CD4-positive, alpha-beta T cell treated with Interleukin-17A for 4 hours (primary cell): ENCODE measurements at regions not wholly inside any gene's neighbourhood (a gene's known extent, or its start where the extent isn't known, plus 50 kb on each side); places are given as distances from the start of the nearest gene placed in this dataset.

ENCODE experiments used
- DNase-seq: peaks from one replicate; pipeline ENCODE4 v3.0.0-alpha.2; 2020; ENCODE audit warnings: mixed read lengths

DNA sequence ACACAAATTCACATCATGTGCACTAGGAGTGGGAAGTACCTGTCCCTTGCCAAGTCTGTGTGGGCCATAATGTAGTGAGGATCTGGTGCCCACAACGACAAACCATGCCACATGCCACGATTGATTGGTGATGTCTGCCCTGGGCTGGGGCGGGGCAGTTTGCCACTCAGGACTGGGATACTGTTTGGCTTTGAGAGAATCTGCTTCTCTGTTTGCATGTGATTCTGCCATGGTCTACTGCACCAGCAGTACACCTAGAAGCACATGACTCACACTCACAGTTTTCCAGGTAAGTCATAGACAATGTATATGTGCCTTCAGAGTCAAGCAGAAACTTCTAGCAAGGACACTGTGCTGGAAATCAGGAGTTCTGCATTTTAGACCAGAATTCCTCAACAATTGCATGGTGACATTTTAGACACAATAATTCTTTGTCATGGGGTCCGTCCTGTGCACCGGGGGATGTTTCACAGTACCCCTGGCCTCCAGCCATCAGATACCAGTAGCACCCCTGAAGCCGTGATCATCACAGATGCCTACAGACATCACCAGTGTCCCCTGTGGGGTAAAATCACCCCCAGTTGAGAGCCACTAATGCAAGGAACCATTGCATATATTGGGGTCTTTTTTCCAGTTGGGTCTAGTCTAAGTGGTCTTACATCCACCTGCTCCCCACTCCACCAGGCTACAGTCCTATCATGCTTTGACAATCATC lies 278.3 kb downstream of the EIPR1 start:
- no peak for DNase-seq

GRCh38 chr2:3098231-3098630 lies 279.4 kb downstream of the EIPR1 start:
- no peak for DNase-seq

- DNase-seq, result no peak
Observed at GRCh38 chr2:3097804-3098203, 279.8 kb downstream of the EIPR1 start.

DNA sequence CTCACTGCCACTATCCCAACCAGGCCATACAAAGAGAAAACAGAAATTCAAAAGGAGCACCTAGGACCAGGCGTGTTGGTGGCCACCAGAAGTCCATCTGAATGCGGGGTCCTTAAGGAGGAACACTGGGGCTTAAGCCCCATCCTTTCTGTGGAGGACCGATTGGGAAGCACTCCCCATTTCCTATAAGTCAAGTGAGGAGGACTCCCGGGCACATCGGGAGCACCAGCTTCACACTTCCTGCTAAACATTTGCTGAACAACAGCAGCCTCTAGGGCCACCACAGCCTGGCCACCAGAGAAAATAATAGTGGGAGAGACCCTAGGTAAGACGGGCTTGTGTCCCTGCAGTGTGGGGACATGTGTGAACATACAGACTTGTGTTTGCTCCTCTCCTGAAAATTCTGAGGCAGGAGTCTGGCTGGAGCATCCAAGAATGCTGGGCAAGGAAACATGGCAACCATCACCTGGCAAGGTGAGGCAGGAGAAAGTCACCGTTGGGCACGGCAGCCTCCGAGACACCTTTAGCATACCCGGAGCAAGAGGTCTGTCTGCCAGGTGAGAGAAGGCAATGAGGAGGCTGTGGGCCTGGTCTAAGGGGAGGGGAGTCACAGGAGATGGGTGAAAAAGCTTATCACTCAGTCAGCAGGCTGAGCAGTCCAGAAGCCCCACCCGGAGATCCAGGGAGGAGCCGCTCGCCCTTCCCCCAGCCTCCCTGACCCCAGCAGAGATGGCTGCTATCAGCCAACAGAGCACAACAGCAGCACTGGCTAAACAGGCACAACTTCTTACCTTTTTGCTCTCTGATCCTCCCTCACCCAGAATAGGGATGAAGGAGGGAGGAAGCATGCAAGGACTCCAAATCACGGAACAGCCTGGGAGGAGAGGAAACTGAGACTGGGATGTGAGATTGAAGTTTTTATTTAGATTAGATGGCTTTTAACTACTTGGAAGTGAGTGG lies 282.3 kb downstream of the EIPR1 start:
- no peak for DNase-seq

DNA sequence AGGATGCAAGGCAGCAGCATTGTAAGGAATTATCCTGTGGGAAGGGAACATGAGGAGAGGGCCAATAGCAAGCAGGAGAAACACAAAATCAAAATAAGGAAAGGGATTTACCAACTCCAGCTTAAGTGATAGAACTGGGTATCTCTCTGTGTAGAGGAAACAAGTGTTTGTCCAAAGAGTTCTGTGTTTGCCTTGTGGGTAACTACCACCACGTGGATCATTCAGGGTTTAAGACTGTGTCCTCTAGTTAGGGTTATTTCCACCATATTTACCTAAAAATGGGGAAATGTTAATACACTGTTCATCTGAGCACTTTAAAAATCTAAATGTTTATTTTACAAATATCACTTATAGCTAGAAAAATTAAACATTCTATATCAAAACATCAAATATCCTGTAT lies 283.3 kb downstream of the EIPR1 start:
- DNase-seq, result no peak

- no peak for DNase-seq
Observed at GRCh38 chr2:3091696-3092095, 285.9 kb downstream of the EIPR1 start.

- no peak for DNase-seq
Observed at GRCh38 chr2:3082705-3083104, 294.9 kb downstream of the EIPR1 start.

- no peak for DNase-seq
Observed at GRCh38 chr2:3079959-3080948, 297.4 kb downstream of the EIPR1 start.

DNA sequence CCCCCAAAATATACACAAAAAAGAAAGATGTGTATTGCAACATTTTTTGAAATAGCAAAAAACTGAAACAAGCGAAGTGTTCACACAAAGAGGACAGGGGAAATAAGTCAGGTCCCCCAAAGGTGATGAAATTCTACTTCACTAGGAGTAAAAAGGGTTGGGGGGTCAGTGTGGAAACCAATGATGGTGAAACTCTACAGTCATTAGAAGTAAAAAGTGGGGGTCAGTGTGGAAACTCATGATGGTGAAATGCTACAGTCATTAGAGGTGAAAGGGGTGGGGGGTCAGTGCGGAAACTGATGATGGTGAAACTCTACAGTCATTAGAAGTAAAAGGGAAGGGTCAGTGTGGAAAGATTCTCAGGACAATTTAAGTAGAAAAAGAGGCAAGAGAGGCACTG lies 298.2 kb downstream of the EIPR1 start:
- DNase-seq, result no peak

DNA sequence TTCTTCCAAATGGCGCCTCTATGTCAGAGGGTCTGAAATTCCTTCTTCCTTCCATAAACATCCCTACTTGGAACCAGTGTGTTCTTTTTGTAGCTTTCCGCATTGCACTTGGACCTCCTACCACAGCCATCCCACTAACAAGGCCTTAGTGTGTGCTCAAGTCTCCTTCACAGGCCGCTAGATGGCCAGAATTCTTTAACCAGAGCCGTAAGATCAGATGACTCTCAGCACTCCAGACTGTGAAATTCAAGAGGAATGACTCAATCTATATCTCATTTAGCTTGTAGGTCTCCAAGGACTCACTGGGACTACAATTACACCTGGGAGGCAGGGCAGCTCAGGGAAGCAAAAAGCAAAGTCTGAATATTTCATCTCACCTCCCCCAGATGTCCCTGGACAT lies 298.9 kb downstream of the EIPR1 start:
- DNase-seq, result no peak

DNA sequence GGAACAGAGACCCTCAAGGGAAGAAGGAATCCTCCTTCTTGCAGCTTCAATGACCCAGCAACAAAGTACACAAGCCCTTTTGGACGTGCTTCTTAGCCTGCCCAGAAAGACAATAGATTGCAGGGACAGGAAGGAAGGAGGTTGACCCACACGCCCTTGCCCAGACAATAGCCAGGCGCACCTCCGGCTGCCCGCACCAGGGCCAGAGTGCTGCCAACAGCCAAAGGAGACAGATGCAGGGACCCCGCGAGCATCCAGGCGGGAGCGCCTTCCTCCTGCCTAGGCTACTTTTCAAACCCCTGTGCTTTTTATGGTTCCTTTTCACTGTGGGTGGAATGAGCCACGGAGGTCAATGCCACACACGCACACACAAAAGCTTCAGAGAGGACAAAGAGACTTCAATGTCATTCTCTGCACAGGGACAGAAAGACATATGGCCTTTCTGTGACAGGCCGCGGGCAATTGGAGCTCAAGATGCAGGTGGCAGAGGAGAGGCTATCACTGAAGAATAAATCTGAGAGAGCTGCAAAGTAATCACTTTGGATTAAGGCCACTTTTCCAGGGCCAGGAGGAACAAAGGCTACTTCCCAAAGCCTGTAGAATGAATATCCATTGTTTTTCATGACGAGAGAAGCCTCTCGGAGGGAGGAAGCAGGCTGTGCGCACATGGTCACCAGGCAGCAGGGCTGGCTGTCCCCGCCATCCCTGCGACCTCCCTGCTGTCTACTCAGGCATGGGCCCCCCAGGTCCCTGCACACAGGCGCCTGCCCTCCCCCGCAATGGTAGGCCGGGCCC lies 300.6 kb downstream of the EIPR1 start:
- DNase-seq, result no peak

- no peak for DNase-seq
Observed at GRCh38 chr2:3075991-3076340, 301.7 kb downstream of the EIPR1 start.

- DNase-seq, result no peak
Observed at GRCh38 chr2:3075316-3075990, 302.2 kb downstream of the EIPR1 start.

DNA sequence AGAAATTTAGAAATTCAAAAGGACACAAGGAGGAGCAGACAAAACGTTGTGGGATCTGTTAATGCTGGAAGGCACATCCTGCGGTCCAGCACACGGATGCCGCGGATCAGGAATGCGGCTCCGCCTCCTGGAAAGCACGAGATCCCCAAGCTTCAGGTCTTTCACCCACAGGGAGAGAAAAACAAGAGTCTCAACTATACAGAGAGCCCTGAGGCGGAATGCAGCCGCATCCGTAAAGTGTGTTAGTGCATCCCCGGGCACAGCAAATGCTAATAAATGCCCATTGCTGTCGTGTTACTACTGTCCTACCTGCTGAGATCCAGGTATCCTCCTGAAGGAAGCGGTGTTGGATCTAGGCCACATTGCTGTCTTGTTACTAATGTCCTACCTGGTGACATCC lies 303.9 kb downstream of the EIPR1 start:
- no peak for DNase-seq

- DNase-seq, result no peak
Observed at GRCh38 chr2:3073041-3073595, 304.5 kb downstream of the EIPR1 start.

DNA sequence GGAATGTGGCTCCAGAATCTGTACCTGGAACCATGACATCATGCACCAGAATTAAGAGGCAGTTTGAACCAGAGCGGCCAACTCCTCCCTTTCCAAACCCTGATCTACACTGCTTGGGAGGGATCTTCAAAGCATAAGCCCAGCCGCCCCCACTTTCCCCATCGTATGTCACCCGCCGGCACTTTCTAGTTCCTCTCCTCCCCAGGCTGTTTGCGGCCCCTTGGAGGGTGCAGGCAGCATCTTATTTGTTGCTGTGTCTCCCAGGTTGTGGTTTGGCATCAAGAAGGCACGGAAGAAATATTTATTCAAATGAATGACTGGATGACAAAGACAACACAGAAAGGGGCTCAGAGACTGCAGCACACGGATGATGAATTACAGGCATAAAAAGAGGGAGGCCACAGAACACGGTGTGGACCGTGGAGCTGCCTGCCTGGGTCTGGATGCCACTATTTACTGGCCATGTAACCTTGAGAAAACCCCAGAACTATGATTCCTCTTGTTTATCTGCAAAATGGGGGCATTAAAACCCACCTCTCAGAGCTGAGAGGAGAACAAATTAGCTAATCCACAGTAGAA lies 305.8 kb downstream of the EIPR1 start:
- DNase-seq, result no peak

GRCh38 chr2:3066831-3067230 lies 310.8 kb downstream of the EIPR1 start:
- no peak for DNase-seq

- no peak for DNase-seq
Observed at GRCh38 chr2:3065928-3066327, 311.7 kb downstream of the EIPR1 start.

DNA sequence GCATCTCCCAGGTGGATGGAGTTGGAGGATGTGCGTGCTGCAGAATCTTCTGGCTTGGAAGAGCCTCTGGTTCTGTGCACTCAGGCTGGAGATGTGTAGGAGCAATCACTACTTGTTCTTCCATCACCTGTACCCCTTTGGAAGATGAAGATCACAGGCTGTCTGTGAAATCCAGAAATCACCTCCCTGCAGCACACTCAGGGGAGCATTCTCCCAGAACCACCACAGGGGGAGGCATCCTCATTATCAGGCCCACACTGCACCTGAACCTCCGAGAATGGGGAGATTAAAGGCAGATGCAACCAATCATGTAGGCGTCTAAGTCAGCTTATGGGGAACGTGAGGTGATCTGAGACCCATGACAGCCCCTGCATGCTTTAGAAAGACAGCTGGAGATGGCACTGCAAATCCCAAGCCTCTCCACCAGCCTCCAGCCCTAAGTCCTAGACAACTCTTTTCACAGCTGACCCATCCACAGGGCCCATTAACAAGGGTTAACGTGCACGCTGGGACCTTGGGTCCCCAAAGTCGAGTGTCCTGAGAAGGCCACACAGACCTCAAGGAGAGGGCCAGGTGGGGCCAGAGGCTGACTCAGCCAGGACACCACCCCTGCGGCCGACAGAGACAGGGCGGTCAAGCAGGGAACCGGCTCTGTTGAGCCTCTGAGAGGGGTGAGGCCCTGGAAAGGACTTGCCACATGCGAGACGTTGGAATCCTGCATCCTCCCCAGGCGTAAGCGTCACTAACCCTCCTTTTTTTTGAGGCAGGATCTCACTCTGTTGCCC lies 314.9 kb downstream of the EIPR1 start:
- no peak for DNase-seq

DNA sequence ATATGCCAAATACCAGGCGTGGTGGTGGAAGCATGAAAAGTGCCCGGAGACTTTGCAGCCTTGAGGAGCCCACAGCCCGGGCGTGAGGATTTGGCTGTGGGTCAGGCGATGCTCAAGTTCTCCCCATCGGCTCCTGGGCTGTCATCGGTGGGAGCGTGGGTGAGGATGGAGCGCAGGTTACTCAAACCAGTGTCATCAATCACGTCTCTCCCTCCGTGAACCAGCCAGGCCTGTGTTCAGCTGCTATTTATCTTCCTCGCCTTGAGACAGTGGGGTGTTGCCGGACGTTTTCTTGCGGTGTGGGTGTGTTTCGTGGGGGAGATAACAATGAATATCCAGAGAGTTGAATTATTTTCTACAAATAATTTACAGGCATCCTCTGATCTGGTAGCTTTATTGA lies 317.6 kb downstream of the EIPR1 start:
- DNase-seq, result no peak
